ENCODE measurements at regions not wholly inside any gene's neighbourhood (a gene's known extent, or its start where the extent isn't known, plus 50 kb on each side); places are given as distances from the start of the nearest gene placed in this dataset.
A peak's percentile ranks its signal among the peaks of the same experiment; 100 is the strongest.
"Not testable (repeated sequence)": the region's sequence is repeated elsewhere in the genome, so short reads cannot be mapped to it uniquely, and the experiment has no call there.

DNA sequence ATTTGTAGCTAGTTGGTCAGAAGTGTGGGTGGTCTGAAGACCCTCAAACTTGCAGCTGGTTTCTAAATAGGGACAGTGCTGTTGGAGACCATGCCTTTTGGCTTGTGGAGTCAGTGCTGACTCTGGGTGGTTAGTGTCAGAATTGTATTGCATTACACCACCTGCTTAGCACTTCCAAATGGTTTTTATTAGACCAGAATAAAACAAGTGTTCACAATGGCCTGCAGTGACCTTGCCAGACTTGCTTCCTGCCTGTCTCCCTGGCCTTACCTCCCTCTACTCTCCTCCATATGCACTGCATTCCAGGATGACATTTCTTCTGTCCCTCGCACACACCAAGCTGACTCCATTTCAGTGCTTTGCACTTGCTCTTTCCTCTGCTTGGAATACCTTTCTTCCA lies 72.7 kb upstream of the CNIH3 start:
- DNase-seq (ENCODE audit: low spot score): no peak
- 94% methylated on average over 1 of the region's 1 CpG for WGBS (ENCODE audit: low lambda C conversion rate, missing lambda C conversion rate)
- peak overlapping the region; percentile 72 for H3K27ac ChIP-seq
- TF ChIP-seq EZH2phosphoT487 (IDR thresholded peaks at IDR 0.05; ENCODE audit: low read depth, severe bottlenecking, unreplicated experiment): no peak
- no peaks in the 10 kb centered on the region for H3K27me3 ChIP-seq
- H3K36me3 ChIP-seq (replicated peaks; ENCODE audit: insufficient read depth, low read depth): no peaks in the 10 kb centered on the region
- H3K9me2 ChIP-seq (replicated peaks; ENCODE audit: insufficient read depth): no peaks in the 10 kb centered on the region
- peak overlapping the region; percentile 33 for H2AFZ ChIP-seq
- peaks cover 8% of the 10 kb centered on the region for H3K4me1 ChIP-seq (ENCODE audit: insufficient read depth)
- no peaks in the 10 kb centered on the region for H3K79me2 ChIP-seq
- H3K9me3 ChIP-seq (ENCODE audit: low read depth): no peaks in the 10 kb centered on the region
- no peak overlapping the region for H3K4me3 ChIP-seq
- H4K20me1 ChIP-seq (ENCODE audit: insufficient read depth, poor library complexity, severe bottlenecking): no peaks in the 10 kb centered on the region
- H3K4me2 ChIP-seq: peak overlapping the region; percentile 17

DNA sequence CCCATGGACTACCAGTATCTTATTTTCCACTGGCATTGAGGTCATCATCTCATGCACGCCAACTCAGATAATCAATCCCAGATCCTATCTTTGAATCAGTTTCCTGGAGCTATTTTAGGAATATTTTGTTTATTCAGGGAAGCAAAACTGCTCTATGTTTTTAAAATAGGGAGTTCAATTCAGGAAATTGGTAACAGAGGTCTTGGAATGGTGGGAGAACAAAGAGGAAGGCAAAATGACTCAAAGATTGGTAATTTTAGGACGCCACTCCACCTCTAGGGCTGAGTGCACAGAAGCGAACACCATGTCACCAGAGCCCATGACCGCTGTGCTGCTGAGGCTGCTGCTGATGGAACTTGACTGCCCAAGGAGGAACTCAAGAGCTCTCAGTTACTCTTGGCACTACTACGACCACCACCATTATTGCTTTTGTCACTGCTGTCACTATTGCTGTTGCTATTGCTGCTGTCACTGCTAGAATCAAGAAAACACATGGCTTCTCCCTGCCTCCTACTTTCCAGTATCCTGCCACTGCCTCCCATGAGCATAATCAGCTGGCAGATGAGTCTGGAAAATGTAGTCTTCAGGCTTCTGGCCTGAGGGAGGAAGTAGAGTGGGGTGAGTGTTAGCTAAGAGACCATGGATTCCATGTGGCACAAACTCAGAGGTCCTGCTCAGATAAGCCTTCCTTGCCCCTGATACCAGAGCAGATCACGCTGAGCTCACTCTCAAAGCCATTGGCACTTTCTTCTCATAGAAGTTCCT lies 71.6 kb upstream of the CNIH3 start:
- TF ChIP-seq EZH2phosphoT487 (IDR thresholded peaks at IDR 0.05; ENCODE audit: low read depth, severe bottlenecking, unreplicated experiment): no peak
- TF ChIP-seq, protein P1, sequence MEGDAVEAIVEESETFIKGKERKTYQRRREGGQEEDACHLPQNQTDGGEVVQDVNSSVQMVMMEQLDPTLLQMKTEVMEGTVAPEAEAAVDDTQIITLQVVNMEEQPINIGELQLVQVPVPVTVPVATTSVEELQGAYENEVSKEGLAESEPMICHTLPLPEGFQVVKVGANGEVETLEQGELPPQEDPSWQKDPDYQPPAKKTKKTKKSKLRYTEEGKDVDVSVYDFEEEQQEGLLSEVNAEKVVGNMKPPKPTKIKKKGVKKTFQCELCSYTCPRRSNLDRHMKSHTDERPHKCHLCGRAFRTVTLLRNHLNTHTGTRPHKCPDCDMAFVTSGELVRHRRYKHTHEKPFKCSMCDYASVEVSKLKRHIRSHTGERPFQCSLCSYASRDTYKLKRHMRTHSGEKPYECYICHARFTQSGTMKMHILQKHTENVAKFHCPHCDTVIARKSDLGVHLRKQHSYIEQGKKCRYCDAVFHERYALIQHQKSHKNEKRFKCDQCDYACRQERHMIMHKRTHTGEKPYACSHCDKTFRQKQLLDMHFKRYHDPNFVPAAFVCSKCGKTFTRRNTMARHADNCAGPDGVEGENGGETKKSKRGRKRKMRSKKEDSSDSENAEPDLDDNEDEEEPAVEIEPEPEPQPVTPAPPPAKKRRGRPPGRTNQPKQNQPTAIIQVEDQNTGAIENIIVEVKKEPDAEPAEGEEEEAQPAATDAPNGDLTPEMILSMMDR (IDR thresholded peaks at IDR 0.05; ENCODE audit: poor library complexity): no peak
- TF ChIP-seq EZH2 (IDR thresholded peaks at IDR 0.05; ENCODE audit: borderline replicate concordance): no peak
- no peaks in the 10 kb centered on the region for H3K36me3 ChIP-seq (replicated peaks; ENCODE audit: insufficient read depth, low read depth)
- no peaks in the 10 kb centered on the region for H3K9me2 ChIP-seq (replicated peaks; ENCODE audit: insufficient read depth)
- no peak overlapping the region for H3K27ac ChIP-seq
- H3K79me2 ChIP-seq: no peaks in the 10 kb centered on the region
- no peak overlapping the region for H2AFZ ChIP-seq
- no peak overlapping the region for H3K4me2 ChIP-seq
- no peak overlapping the region for H3K4me3 ChIP-seq
- no peaks in the 10 kb centered on the region for H3K27me3 ChIP-seq
- H3K9me3 ChIP-seq (ENCODE audit: low read depth): no peaks in the 10 kb centered on the region
- peaks cover 8% of the 10 kb centered on the region for H3K4me1 ChIP-seq (ENCODE audit: insufficient read depth)
- H4K20me1 ChIP-seq (ENCODE audit: insufficient read depth, poor library complexity, severe bottlenecking): no peaks in the 10 kb centered on the region
- WGBS (ENCODE audit: low lambda C conversion rate, missing lambda C conversion rate): 84% methylated on average over 6 of the region's 6 CpGs
- no peak for DNase-seq (ENCODE audit: low spot score)

DNA sequence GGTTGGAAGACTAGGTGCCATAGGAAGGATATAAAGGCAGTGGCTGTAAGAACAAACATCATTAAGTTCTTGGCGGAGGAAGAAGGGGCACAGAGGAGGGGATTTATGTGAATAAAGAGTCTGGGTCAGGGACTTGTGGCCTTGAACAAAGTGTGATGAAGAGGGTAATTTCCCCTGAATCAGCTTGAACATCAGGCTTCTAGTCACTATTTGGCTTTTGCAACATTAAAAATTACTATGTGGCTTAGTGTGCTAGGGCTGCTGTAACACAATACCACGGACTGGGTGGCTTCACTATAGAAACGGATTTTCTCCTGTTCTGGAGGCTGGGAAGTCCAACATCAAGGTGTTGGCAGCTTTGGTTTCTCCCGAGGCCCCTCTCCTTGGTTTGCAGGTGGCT lies 70.5 kb upstream of the CNIH3 start:
- Histone ChIP-seq H3K4me1 (ENCODE audit: insufficient read depth) (peaks cover 8% of the 10 kb centered on the region), H3K27me3 (no peaks in the 10 kb centered on the region), H3K9me3 (ENCODE audit: low read depth) (no peaks in the 10 kb centered on the region), H3K4me2 (no peak overlapping the region), H3K4me3 (no peak overlapping the region), H3K27ac (no peak overlapping the region), H3K79me2 (no peaks in the 10 kb centered on the region), H2AFZ (no peak overlapping the region), H4K20me1 (ENCODE audit: insufficient read depth, poor library complexity, severe bottlenecking) (no peaks in the 10 kb centered on the region), H3K36me3 (replicated peaks; ENCODE audit: insufficient read depth, low read depth) (no peaks in the 10 kb centered on the region), H3K9me2 (replicated peaks; ENCODE audit: insufficient read depth) (no peaks in the 10 kb centered on the region)
- no peak for TF ChIP-seq EZH2phosphoT487 (IDR thresholded peaks at IDR 0.05; ENCODE audit: low read depth, severe bottlenecking, unreplicated experiment)
- TF ChIP-seq, protein P1 (IDR thresholded peaks at IDR 0.05; ENCODE audit: poor library complexity): no peak
- no peak for TF ChIP-seq EZH2 (IDR thresholded peaks at IDR 0.05; ENCODE audit: borderline replicate concordance)
- WGBS (ENCODE audit: low lambda C conversion rate, missing lambda C conversion rate): 78% methylated on average over 4 of the region's 4 CpGs
- no peak for DNase-seq (ENCODE audit: low spot score)

DNA sequence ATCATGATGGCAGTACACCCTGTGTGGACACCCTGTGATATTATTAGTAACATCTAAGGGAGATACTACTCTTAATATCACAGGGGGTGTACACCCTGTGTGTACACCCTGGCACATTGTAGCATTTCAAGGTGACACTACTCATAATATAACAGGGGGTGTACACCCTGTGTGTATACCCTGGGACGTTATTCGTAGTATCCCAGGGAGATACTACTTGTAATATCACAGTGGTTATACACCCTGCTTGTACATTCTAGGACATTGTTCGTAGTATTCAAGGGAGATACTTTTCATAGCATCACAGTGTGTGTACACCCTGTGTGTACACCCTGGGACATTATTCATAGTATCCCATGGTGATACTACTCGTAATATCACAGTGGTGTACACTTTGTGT lies 67.4 kb upstream of the CNIH3 start:
- H3K36me3 ChIP-seq (replicated peaks; ENCODE audit: insufficient read depth, low read depth): no peaks in the 10 kb centered on the region
- H4K20me1 ChIP-seq (ENCODE audit: insufficient read depth, poor library complexity, severe bottlenecking): no peaks in the 10 kb centered on the region
- DNase-seq (ENCODE audit: low spot score): no peak
- no peak overlapping the region for H3K27ac ChIP-seq
- H3K9me3 ChIP-seq (ENCODE audit: low read depth): no peaks in the 10 kb centered on the region
- H3K79me2 ChIP-seq: no peaks in the 10 kb centered on the region
- no peak overlapping the region for H3K4me3 ChIP-seq
- H3K27me3 ChIP-seq: no peaks in the 10 kb centered on the region
- H3K4me1 ChIP-seq (ENCODE audit: insufficient read depth): peaks cover under 1% of the 10 kb centered on the region
- no peaks in the 10 kb centered on the region for H3K9me2 ChIP-seq (replicated peaks; ENCODE audit: insufficient read depth)
- TF ChIP-seq EZH2phosphoT487 (IDR thresholded peaks at IDR 0.05; ENCODE audit: low read depth, severe bottlenecking, unreplicated experiment) (no peak), EZH2 (IDR thresholded peaks at IDR 0.05; ENCODE audit: borderline replicate concordance) (no peak)
- TF ChIP-seq, protein P1 (IDR thresholded peaks at IDR 0.05; ENCODE audit: poor library complexity): no peak
- 91% methylated on average over 4 of the region's 4 CpGs for WGBS (ENCODE audit: low lambda C conversion rate, missing lambda C conversion rate)
- H2AFZ ChIP-seq: no peak overlapping the region
- H3K4me2 ChIP-seq: no peak overlapping the region

DNA sequence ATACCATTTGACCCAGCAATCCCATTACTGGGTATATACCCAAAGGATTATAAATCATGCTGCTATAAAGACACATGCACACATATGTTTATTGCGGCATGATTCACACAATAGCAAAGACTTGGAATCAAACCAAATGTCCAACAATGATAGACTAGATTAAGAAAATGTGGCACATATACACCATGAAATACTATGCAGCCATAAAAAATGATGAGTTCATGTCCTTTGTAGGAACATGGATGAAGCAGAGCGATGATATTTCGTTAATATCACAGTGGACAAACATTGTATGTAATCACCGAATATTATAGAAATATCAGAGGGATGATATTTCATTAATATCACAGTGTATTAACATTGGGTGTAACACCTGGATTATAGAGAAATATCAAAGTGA lies 64.9 kb upstream of the CNIH3 start:
- H3K4me3 ChIP-seq; H3K9me3 ChIP-seq (ENCODE audit: low read depth); H3K27ac ChIP-seq; H3K9me2 ChIP-seq (replicated peaks; ENCODE audit: insufficient read depth); H2AFZ ChIP-seq; H3K4me1 ChIP-seq (ENCODE audit: insufficient read depth); H3K36me3 ChIP-seq (replicated peaks; ENCODE audit: insufficient read depth, low read depth); H3K79me2 ChIP-seq; DNase-seq (ENCODE audit: low spot score); H3K4me2 ChIP-seq; H4K20me1 ChIP-seq (ENCODE audit: insufficient read depth, poor library complexity, severe bottlenecking); H3K27me3 ChIP-seq: not testable (repeated sequence)
- 95% methylated on average over 4 of the region's 4 CpGs for WGBS (ENCODE audit: low lambda C conversion rate, missing lambda C conversion rate)

Data from hepatocyte (in vitro differentiated cells).